ENCODE measurements at regions not wholly inside any gene's neighbourhood (a gene's known extent, or its start where the extent isn't known, plus 50 kb on each side); places are given as distances from the start of the nearest gene placed in this dataset.

DNA sequence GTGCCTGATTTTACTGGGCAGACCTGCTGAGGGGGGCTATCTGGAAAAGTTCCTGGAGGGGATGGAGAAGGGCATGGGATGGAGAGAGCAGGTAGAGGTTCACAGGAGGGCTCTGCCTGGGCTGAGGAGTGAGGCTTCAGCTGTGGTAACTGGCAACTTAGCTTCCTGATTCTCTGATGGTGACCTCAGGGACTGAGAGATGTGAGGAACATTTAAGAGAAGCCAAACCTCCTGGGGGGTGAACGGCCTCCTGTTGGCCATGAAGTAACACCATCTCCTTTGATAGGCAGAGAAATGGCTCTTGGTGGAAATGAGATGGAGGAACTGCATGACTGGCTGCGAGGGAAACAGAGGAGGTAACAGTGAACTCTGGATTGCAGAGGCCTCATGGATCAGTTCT, 97.3 kb upstream of the ROPN1 start:
- TF ChIP-seq, protein P1, sequence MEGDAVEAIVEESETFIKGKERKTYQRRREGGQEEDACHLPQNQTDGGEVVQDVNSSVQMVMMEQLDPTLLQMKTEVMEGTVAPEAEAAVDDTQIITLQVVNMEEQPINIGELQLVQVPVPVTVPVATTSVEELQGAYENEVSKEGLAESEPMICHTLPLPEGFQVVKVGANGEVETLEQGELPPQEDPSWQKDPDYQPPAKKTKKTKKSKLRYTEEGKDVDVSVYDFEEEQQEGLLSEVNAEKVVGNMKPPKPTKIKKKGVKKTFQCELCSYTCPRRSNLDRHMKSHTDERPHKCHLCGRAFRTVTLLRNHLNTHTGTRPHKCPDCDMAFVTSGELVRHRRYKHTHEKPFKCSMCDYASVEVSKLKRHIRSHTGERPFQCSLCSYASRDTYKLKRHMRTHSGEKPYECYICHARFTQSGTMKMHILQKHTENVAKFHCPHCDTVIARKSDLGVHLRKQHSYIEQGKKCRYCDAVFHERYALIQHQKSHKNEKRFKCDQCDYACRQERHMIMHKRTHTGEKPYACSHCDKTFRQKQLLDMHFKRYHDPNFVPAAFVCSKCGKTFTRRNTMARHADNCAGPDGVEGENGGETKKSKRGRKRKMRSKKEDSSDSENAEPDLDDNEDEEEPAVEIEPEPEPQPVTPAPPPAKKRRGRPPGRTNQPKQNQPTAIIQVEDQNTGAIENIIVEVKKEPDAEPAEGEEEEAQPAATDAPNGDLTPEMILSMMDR (IDR thresholded peaks at IDR 0.05; ENCODE audit: insufficient read depth, low read length), result no peak
- TF ChIP-seq, protein P2, sequence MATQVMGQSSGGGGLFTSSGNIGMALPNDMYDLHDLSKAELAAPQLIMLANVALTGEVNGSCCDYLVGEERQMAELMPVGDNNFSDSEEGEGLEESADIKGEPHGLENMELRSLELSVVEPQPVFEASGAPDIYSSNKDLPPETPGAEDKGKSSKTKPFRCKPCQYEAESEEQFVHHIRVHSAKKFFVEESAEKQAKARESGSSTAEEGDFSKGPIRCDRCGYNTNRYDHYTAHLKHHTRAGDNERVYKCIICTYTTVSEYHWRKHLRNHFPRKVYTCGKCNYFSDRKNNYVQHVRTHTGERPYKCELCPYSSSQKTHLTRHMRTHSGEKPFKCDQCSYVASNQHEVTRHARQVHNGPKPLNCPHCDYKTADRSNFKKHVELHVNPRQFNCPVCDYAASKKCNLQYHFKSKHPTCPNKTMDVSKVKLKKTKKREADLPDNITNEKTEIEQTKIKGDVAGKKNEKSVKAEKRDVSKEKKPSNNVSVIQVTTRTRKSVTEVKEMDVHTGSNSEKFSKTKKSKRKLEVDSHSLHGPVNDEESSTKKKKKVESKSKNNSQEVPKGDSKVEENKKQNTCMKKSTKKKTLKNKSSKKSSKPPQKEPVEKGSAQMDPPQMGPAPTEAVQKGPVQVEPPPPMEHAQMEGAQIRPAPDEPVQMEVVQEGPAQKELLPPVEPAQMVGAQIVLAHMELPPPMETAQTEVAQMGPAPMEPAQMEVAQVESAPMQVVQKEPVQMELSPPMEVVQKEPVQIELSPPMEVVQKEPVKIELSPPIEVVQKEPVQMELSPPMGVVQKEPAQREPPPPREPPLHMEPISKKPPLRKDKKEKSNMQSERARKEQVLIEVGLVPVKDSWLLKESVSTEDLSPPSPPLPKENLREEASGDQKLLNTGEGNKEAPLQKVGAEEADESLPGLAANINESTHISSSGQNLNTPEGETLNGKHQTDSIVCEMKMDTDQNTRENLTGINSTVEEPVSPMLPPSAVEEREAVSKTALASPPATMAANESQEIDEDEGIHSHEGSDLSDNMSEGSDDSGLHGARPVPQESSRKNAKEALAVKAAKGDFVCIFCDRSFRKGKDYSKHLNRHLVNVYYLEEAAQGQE (IDR thresholded peaks at IDR 0.05; ENCODE audit: insufficient replicate concordance, low read depth), result no peak
